HG02798 (cell line): ENCODE measurements at regions not wholly inside any gene's neighbourhood (a gene's known extent, or its start where the extent isn't known, plus 50 kb on each side); places are given as distances from the start of the nearest gene placed in this dataset.
"Not testable (repeated sequence)": the region's sequence is repeated elsewhere in the genome, so short reads cannot be mapped to it uniquely, and the experiment has no call there.

Experiments
- ATAC-seq: cut with Tn5 transposase; IDR thresholded peaks from one replicate; pipeline ENCODE4 v1.9.1; 2021; ENCODE audit warnings: mild to moderate bottlenecking; ENCODE audit not compliant: unreplicated experiment, poor library complexity

- not testable (repeated sequence) for ATAC-seq
Measured at GRCh38 chr15:34528055-34528754, 55.2 kb downstream of the GOLGA8B start.

- ATAC-seq: not testable (repeated sequence)
Measured at GRCh38 chr15:34527641-34528040, 55.8 kb downstream of the GOLGA8B start.

- ATAC-seq: not testable (repeated sequence)
Measured at GRCh38 chr15:34523849-34524248, 59.6 kb downstream of the GOLGA8B start.

- ATAC-seq: not testable (repeated sequence)
Measured at GRCh38 chr15:34522601-34523000, 60.9 kb downstream of the GOLGA8B start.

- not testable (repeated sequence) for ATAC-seq
Measured at GRCh38 chr15:34521802-34522485, 61.5 kb downstream of the GOLGA8B start.

GRCh38 chr15:34520566-34520965 is 62.9 kb downstream of the GOLGA8B start:
- no peak for ATAC-seq

- ATAC-seq: not testable (repeated sequence)
Measured at GRCh38 chr15:34520010-34520409, 63.4 kb downstream of the GOLGA8B start.

GRCh38 chr15:34514251-34514670 is 69.2 kb downstream of the GOLGA8B start:
- peak; percentile 72 for ATAC-seq

- no peak for ATAC-seq
Measured at GRCh38 chr15:34512628-34513027, 70.8 kb downstream of the GOLGA8B start.

GRCh38 chr15:34501131-34501530 is 63.5 kb upstream of the GOLGA8A start:
- ATAC-seq: no peak

GRCh38 chr15:34496207-34496995 is 58.8 kb upstream of the GOLGA8A start:
- ATAC-seq: no peak

GRCh38 chr15:34495707-34496106 is 58.1 kb upstream of the GOLGA8A start:
- not testable (repeated sequence) for ATAC-seq

- ATAC-seq: no peak
Measured at GRCh38 chr15:34494084-34494399, 56.4 kb upstream of the GOLGA8A start.

GRCh38 chr15:34493001-34493400 is 55.4 kb upstream of the GOLGA8A start:
- ATAC-seq: no peak

GRCh38 chr15:34491488-34491887 is 53.9 kb upstream of the GOLGA8A start:
- not testable (repeated sequence) for ATAC-seq

GRCh38 chr15:34490417-34491193 is 53.0 kb upstream of the GOLGA8A start:
- ATAC-seq: no peak

- not testable (repeated sequence) for ATAC-seq
Measured at GRCh38 chr15:34488973-34489959, 51.7 kb upstream of the GOLGA8A start.
